ENCODE measurements at regions not wholly inside any gene's neighbourhood (a gene's known extent, or its start where the extent isn't known, plus 50 kb on each side); places are given as distances from the start of the nearest gene placed in this dataset.
"Not testable (repeated sequence)": the region's sequence is repeated elsewhere in the genome, so short reads cannot be mapped to it uniquely, and the experiment has no call there.

- FAIRE-seq, result peak; percentile 86
- no peak for DNase-seq (ENCODE audit: insufficient read length, low spot score)
Measured at GRCh38 chrX:16067886-16068515, 55.4 kb upstream of the GRPR start.

- DNase-seq (ENCODE audit: insufficient read length, low spot score), result no peak
- peak; percentile 47 for FAIRE-seq
Measured at GRCh38 chrX:16063921-16064320, 59.4 kb upstream of the GRPR start.

- FAIRE-seq, result no peak
- no peak for DNase-seq (ENCODE audit: insufficient read length, low spot score)
Measured at GRCh38 chrX:16063141-16063540, 60.2 kb upstream of the GRPR start.

DNA sequence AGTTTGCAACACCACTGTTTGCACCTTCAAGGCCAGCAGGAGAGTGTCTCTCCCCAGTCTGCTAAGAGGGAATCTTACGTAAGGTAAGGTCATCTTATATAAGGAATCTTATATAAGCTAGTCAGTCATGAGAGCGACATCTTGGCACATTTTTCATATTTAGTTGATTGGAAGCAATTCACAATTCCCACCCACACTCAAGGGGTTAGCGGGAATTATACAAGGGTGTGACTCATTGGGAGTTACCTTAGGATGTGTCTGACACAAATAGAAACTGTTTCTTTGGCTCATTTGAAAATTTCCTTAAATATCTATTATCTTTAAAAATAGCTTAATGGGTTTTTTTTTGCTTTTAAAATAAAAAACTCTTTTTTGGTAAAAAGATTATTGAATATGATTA is 62.1 kb upstream of the GRPR start:
- FAIRE-seq (no peak), DNase-seq (ENCODE audit: insufficient read length, low spot score) (no peak)

GRCh38 chrX:16060252-16060651 is 63.1 kb upstream of the GRPR start:
- FAIRE-seq (no peak), DNase-seq (ENCODE audit: insufficient read length, low spot score) (no peak)

GRCh38 chrX:16049126-16049525 is 74.2 kb upstream of the GRPR start:
- FAIRE-seq; DNase-seq (ENCODE audit: insufficient read length, low spot score): not testable (repeated sequence)

DNA sequence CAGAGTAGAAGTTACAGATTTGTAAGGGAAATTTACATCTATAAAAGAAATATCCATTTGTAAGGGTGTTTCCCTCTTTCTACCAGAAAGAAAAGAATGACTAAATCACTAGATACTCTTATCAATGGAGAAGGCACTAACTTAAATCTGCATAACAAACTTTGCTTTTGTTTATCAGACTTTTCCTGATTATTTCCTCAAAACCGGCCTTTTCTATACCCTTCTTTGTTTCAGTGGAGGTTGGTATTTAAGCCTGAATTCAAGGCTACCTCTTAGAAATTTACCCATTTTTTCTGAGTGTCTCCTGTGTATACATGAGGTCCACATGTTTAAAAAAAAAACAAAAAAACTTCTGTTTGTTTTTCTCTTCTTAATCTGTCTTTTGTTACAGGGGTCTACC is 80.4 kb upstream of the GRPR start:
- FAIRE-seq (no peak), DNase-seq (ENCODE audit: insufficient read length, low spot score) (no peak)

DNA sequence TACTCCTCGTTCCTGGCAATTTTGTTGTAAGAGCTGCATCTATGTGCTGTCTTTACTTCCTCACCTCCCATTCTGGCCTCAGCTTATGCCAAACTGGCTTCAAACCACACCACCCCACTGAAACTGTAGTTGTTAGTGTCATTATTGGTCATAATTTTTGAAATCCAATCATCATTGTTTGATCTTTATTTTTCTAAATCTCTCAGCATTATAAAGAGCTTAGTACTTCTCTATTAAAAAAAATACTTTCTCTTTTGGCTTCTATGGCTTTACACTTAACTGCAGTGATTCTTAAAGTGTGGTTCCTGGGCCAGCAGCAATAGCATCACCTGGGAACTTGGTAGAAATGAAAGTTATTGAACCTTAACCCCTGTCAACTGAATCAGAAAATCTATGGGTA is 83.5 kb upstream of the GRPR start:
- peak; percentile 92 for FAIRE-seq
- no peak for DNase-seq (ENCODE audit: insufficient read length, low spot score)

DNA sequence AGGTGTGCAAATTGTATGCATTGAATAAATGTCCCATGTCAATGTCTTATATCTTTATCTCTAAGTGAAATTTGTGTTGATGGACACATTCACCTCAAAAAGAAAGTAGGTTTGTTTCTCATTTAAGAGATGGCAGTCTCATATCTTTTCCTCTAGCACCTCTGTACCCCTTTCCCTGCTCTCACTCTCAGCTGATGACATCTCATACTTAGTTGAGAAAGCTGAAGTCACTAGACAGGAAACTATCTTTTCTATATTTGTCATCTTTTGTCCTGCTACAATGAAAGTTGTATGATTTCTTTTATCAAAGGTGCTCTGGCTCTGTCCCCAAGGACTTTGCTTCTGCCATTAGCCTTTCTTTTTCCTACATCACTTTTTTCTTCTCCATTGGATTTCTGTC is 84.0 kb upstream of the GRPR start:
- DNase-seq (ENCODE audit: insufficient read length, low spot score), result no peak
- FAIRE-seq, result peak; percentile 39

- no peak for DNase-seq (ENCODE audit: insufficient read length, low spot score)
- FAIRE-seq, result peak; percentile 82
Measured at GRCh38 chrX:16033331-16033730, 90.0 kb upstream of the GRPR start.

DNA sequence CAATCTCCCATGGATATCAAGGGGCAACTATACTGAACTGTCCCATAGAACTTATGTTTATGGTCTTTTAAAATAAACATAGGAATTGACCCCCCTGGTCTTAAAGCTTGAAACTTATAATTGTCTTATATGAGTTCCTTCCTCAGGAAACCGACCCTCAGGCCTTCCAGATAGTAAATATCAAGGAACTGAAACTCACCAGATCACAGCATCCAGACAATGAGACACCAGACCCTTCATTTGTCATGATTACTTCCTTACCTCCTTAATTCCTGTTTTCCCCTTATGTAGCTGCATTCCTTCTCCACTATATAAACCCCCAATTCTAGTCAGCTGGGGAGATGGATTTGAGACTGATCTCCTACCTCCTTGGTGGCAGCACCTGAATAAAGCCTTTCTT is 94.8 kb upstream of the GRPR start:
- FAIRE-seq, result peak; percentile 60
- no peak for DNase-seq (ENCODE audit: insufficient read length, low spot score)

DNA sequence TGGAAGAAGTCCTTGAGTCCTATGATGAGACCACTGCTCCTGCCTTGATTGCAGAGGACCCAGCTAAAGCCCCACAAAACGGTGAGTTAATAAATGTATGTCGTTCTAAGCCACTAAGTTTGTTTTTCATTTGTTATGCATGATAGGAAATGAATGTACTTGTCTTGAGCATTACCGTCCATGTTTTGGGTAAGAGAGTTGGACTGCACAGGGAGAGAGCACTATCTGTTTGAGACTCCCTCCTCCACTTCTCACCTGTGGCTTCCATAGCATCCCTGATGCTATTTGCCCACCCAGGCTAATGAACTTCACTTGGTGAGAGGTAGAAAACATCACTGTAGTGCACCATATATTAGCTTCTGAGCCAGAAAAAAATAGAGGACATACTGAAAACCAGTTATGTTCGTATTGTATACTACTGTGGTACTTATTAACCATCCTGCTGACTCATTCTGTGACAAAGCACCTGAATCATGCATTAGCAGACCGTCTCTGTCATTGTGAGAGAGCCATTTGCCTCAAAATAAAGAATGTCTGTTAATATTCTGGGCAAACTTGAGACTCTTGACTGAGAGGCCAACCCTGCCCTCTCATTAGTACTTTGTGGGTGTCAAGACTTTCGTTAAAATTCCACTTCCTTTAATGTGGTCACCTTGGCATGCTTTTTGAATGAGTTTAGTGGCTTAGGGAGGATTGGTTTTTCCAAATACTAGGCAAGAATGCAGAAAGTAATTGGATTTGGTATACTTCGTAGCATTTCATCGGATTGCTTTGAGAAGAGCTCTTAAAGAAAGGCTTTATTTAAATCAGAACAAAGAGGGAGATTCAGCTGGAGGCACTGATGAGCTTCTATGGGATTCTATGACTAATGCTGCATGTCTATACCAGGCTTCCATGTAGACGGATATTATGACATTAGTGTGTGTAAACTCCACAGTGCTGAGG is 99.3 kb upstream of the GRPR start:
- peak; percentile 97 for FAIRE-seq

DNA sequence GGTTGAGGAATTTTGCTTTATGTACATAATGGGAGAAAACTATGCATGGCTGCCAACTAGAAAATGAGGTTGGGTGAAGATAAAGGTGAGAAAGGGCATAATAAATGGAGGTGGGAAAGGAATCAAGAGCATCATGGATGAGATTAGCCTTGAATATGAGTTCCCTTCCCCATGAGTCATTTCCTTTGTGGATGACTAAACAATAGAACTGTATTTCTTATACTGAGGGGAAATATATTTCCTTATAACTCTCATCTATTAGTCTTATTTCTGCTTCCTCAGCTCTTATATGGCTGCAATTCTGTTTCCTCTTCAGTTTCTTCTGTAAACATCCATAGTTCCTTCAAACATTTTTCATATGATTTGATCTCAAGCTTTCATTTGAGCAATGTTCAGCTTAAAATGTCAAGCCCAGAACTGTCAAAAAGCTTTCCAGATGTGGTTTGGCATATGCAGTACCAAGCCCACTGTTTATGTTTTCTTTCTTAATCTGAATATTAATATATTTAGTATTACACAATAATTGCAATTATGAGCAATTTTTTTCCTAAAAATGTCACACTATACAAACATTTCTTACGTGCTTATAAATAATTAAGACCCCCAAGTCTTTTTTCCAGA is 100.7 kb upstream of the GRPR start:
- peak; percentile 48 for FAIRE-seq
- no peak for DNase-seq (ENCODE audit: insufficient read length, low spot score)

More for the DNA sequence above, 99.3 kb upstream of the GRPR start:
- peak; percentile 23 for DNase-seq (ENCODE audit: insufficient read length, low spot score)

GRCh38 chrX:16018291-16018690 is 105.1 kb upstream of the GRPR start:
- DNase-seq (ENCODE audit: insufficient read length, low spot score) (no peak), FAIRE-seq (peak; percentile 21)

DNA sequence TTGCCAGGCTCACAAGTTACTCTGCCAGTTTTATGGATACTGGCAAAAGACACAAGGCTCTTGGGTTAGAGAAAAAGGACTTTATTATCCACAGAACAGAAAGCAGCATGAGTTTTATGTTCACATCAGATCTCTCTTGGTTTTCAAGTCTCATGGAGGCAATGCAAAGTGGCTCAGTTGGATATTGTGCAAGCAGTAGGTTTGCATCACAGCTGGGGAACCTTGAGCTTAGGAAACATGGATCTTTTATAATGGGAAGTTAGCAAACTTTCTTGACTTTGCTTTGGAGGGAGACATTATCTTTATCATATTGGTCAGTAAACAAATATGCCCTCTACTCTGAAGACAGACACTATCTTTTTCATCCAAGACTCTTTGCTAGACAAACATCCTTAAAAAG is 109.2 kb upstream of the GRPR start:
- no peak for FAIRE-seq

GRCh38 chrX:16012250-16012649 is 111.1 kb upstream of the GRPR start:
- DNase-seq (ENCODE audit: insufficient read length, low spot score) (no peak), FAIRE-seq (peak; percentile 61)

More for the DNA sequence above, 109.2 kb upstream of the GRPR start:
- DNase-seq (ENCODE audit: insufficient read length, low spot score), result no peak

GRCh38 chrX:16005917-16006316 is 117.4 kb upstream of the GRPR start:
- no peak for FAIRE-seq
- DNase-seq (ENCODE audit: insufficient read length, low spot score), result no peak

DNA sequence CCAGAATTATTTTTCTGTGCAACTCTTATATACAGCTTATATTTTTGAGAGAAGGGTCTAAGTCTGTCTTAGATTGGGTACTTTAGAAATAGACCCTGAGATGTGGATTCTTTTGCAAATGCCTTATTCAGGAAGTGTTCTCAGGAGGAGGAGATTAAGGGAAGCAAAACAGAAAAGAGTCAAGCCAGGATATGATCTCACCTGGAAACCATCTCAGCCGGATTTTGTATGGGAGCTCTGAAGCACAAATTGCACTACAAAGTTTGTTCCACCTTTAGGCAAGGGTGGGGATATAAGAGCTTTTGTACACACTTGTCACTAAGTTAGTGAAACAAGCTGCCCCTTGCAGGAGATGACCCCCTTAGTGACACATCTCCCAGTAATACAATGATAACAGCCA is 121.2 kb upstream of the GRPR start:
- DNase-seq (ENCODE audit: insufficient read length, low spot score) (no peak), FAIRE-seq (no peak)

GRCh38 chrX:15998350-15998749 is 125.0 kb upstream of the GRPR start:
- no peak for DNase-seq (ENCODE audit: insufficient read length, low spot score)
- FAIRE-seq, result peak; percentile 71

DNA sequence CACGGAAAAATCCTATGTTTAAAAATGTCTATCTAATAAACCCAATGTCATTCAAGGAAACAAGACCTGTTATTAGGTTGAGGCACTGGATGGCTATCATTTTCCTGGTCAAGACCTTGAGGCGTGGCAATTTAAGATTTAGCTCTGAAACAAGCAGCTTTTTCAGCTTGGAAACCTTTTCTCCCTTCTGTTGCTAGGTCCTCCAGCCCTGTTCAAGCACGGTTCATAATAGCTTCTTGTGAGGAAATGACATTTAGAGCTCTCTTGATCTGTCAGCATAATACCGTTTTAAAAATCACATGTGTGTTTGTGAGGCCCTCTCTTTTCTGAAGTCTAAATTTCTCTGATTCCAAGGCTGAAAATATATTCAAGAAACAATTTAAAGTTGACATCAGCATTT is 133.6 kb upstream of the GRPR start:
- FAIRE-seq (no peak), DNase-seq (ENCODE audit: insufficient read length, low spot score) (no peak)
